A549 (cell line): ENCODE measurements at regions not wholly inside any gene's neighbourhood (a gene's known extent, or its start where the extent isn't known, plus 50 kb on each side); places are given as distances from the start of the nearest gene placed in this dataset.

Experiments used
- CEBPB ChIP-seq, 2 experiments: fragments of >200 bp in 1 of 2; sonication (Bioruptor Twin) in 1 of 2; formaldehyde crosslinking in 1 of 2; IDR thresholded peaks; 2 replicates each; pipeline ENCODE4 v1.6.1; 2012 to 2016
- ESRRA ChIP-seq: fragments of 150-350 bp; IDR thresholded peaks from 2 replicates; pipeline ENCODE4 v1.6.1; 2014; ENCODE audit warnings: mild to moderate bottlenecking, low read length, borderline replicate concordance
- POLR2A ChIP-seq: IDR thresholded peaks from 2 replicates; pipeline ENCODE4 v1.6.1; 2012; ENCODE audit warnings: mild to moderate bottlenecking, low read length
- RCOR1 ChIP-seq: fragments of 150-350 bp; IDR thresholded peaks from 2 replicates; pipeline ENCODE4 v1.6.1; 2014; ENCODE audit warnings: antibody characterized with exemption, low read length, low read depth
- RFX5 ChIP-seq: fragments of 450-650 bp; IDR thresholded peaks from 2 replicates; pipeline ENCODE4 v1.7.1; 2014; ENCODE audit warnings: antibody characterized with exemption, mild to moderate bottlenecking, moderate library complexity
- RNF2 ChIP-seq: fragments of 200-600 bp; sonication (generic); IDR thresholded peaks from 2 replicates; pipeline ENCODE4 v1.6.1; 2016; ENCODE audit warnings: low read depth, mild to moderate bottlenecking, antibody characterized with exemption, moderate library complexity, borderline replicate concordance
- TF ChIP-seq, protein P1 (sequence below): fragments of >200 bp; sonication (Bioruptor Twin); formaldehyde crosslinking; IDR thresholded peaks from 3 replicates; pipeline ENCODE4 v1.5.1; 2016
- TF ChIP-seq, protein P2 (sequence below): fragments of 450-650 bp; IDR thresholded peaks from 2 replicates; pipeline ENCODE4 v1.6.1; 2014; ENCODE audit warnings: antibody characterized with exemption

DNA sequence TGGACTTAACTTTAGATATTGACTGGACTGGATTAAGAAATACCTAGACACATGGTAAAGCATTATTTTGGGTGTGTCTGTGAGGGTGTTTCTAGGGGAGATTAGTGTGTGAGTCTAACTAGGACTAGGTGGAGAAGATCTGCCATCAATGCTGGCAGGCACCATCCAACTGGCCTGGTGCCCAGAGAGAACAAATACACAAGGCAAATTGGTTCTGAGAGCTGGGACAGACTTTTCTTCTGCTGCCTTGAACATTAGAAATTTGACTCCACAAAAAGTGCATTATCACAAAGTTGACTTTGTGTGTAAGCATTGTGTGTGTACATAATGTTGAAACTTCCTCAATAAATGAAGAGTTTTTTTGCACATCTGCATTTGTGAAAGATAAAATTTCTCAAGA lies 522.1 kb downstream of the SUCLA2 start:
- TF ChIP-seq, protein P1, sequence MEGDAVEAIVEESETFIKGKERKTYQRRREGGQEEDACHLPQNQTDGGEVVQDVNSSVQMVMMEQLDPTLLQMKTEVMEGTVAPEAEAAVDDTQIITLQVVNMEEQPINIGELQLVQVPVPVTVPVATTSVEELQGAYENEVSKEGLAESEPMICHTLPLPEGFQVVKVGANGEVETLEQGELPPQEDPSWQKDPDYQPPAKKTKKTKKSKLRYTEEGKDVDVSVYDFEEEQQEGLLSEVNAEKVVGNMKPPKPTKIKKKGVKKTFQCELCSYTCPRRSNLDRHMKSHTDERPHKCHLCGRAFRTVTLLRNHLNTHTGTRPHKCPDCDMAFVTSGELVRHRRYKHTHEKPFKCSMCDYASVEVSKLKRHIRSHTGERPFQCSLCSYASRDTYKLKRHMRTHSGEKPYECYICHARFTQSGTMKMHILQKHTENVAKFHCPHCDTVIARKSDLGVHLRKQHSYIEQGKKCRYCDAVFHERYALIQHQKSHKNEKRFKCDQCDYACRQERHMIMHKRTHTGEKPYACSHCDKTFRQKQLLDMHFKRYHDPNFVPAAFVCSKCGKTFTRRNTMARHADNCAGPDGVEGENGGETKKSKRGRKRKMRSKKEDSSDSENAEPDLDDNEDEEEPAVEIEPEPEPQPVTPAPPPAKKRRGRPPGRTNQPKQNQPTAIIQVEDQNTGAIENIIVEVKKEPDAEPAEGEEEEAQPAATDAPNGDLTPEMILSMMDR: no peak
- TF ChIP-seq RNF2 (no peak), ESRRA (no peak), CEBPB (IDR thresholded peaks at IDR 0.05) (no peak), POLR2A (no peak), RCOR1 (no peak), RFX5 (no peak)
- TF ChIP-seq, protein P2, sequence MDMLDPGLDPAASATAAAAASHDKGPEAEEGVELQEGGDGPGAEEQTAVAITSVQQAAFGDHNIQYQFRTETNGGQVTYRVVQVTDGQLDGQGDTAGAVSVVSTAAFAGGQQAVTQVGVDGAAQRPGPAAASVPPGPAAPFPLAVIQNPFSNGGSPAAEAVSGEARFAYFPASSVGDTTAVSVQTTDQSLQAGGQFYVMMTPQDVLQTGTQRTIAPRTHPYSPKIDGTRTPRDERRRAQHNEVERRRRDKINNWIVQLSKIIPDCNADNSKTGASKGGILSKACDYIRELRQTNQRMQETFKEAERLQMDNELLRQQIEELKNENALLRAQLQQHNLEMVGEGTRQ: no peak
